ENCODE measurements at regions not wholly inside any gene's neighbourhood (a gene's known extent, or its start where the extent isn't known, plus 50 kb on each side); places are given as distances from the start of the nearest gene placed in this dataset.
"Not testable (repeated sequence)": the region's sequence is repeated elsewhere in the genome, so short reads cannot be mapped to it uniquely, and the experiment has no call there.

DNA sequence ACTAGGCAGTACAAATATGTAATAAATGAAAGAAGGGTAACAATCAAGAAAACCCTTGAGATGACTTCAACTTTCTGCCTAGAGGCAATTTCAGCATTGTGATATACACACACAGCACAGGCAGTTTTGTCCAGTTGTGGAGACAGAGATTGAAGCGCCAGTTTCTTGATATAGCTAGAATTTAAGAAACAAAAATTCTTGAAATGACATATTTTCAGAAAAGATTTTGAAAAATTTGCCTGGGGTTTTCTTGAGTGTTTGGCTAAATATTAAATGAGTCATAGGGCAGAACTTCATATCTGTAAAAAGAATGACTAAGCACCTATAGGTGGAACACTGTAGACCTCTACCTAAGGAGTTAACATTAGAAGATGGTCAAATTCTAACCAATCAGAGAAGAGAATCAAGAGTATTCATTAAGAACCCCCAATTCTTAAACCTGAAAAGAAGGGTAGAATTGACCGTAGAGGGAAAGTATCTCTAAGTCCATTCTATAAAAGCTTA is 1266.8 kb upstream of the TMEFF2 start:
- H3K4me3 ChIP-seq (ENCODE audit: low read depth, low read length): no peak overlapping the region
- no peak for TF ChIP-seq CTCF (IDR thresholded peaks at IDR 0.05; ENCODE audit: borderline replicate concordance, insufficient read depth, low read depth, low read length)

DNA sequence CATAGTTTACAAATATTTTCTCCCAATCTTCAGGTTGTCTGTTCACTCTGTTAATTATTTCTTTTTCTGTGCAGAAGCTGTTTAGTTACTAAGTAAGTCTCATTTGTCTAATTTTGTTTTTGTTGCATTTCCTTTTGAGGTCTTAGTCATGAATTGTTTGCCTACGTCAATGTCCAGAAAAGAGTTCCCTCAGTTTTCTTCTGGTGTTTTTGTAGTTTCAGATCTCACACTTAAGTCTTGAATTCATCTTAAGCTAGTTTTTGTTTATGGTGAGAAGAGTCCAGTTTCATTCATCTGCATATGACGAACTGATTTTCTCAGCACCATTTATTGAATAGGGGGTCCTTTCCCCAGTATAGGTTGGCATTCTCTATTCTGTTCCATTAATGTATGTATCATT is 1252.2 kb upstream of the TMEFF2 start:
- H3K4me3 ChIP-seq (ENCODE audit: low read depth, low read length): no peak overlapping the region
- no peak for TF ChIP-seq CTCF (IDR thresholded peaks at IDR 0.05; ENCODE audit: borderline replicate concordance, insufficient read depth, low read depth, low read length)

DNA sequence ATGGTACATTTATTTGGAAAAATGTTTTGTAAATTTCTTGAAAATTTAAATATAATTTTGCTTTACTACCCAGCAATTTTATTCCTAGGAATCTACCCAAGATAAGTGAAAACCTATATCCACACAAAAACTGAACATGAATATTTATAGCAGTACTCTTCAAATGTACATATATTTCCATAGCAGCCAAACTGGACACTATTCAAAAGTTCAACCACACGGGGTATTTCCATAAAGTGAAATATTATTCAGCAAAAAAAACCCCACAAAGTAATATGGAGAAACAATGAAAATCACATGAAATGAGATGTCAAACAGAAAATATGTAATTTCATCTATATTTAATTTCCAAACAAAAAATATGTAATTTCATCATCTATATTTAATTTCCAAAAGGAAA is 1247.6 kb upstream of the TMEFF2 start:
- H3K4me3 ChIP-seq (ENCODE audit: low read depth, low read length): no peak overlapping the region
- TF ChIP-seq CTCF (IDR thresholded peaks at IDR 0.05; ENCODE audit: borderline replicate concordance, insufficient read depth, low read depth, low read length): no peak

- no peak overlapping the region for H3K4me3 ChIP-seq (ENCODE audit: low read depth, low read length)
- no peak for TF ChIP-seq CTCF (IDR thresholded peaks at IDR 0.05; ENCODE audit: borderline replicate concordance, insufficient read depth, low read depth, low read length)
These were observed 1233.6 kb upstream of the TMEFF2 start for GRCh38 chr2:193428336-193428818.

DNA sequence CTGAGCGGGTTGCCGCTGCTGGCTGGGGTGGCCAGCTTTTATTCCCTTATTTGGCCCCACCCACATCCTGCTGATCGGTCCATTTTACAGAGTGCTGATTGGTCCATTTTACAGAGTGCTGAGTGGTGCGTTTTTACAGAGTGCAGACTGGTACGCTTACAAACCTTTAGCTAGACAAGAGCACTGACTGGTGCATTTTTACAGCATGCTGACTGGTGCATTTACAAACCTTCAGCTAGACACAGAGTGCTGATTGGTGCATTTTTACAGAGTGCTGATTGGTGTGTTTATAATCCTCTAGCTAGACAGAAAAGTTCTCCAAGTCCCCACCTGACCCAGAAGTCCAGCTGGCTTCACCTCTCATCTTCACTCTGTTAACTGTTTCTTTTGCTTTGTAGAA is 1217.6 kb upstream of the TMEFF2 start:
- not testable (repeated sequence) for H3K4me3 ChIP-seq (ENCODE audit: low read depth, low read length)

GRCh38 chr2:193409951-193410350 is 1215.2 kb upstream of the TMEFF2 start:
- no peak overlapping the region for H3K4me3 ChIP-seq (ENCODE audit: low read depth, low read length)
- no peak for TF ChIP-seq CTCF (IDR thresholded peaks at IDR 0.05; ENCODE audit: borderline replicate concordance, insufficient read depth, low read depth, low read length)

- no peak for TF ChIP-seq CTCF (IDR thresholded peaks at IDR 0.05; ENCODE audit: borderline replicate concordance, insufficient read depth, low read depth, low read length)
- H3K4me3 ChIP-seq (ENCODE audit: low read depth, low read length): no peak overlapping the region
These were observed 1187.8 kb upstream of the TMEFF2 start for GRCh38 chr2:193382583-193382982.

GRCh38 chr2:193377789-193378188 is 1183.1 kb upstream of the TMEFF2 start:
- no peak for TF ChIP-seq CTCF (IDR thresholded peaks at IDR 0.05; ENCODE audit: borderline replicate concordance, insufficient read depth, low read depth, low read length)
- no peak overlapping the region for H3K4me3 ChIP-seq (ENCODE audit: low read depth, low read length)
